ENCODE measurements at regions not wholly inside any gene's neighbourhood (a gene's known extent, or its start where the extent isn't known, plus 50 kb on each side); places are given as distances from the start of the nearest gene placed in this dataset.

- DNase-seq (ENCODE audit: low read depth, low spot score) = no peak
Measured at GRCh38 chr21:19810779-19811178, 1187.4 kb upstream of the NCAM2 start.

GRCh38 chr21:19830446-19830845 lies 1167.8 kb upstream of the NCAM2 start:
- no peak for DNase-seq (ENCODE audit: low read depth, low spot score)

DNA sequence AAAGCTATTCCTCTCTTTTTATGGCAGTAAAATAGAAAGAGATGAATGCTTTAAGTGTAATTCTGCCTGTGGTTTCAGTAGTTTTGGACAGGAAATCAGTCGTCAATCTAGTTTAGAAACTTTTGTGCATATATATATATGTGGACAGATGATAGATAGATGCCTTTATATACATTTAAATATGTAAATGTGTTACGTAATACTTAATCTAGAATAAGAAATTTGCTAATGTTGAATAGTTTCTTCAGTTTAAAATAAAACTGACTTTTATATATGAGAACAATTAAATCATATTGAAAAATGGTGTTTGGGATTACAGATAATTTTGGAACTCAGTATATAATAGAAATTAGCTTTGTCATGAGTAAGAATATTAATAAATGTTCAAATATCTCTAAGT lies 1165.7 kb upstream of the NCAM2 start:
- DNase-seq (ENCODE audit: low read depth, low spot score) = no peak

- no peak for DNase-seq (ENCODE audit: low read depth, low spot score)
Measured at GRCh38 chr21:19833082-19833481, 1165.1 kb upstream of the NCAM2 start.

GRCh38 chr21:19842601-19843000 lies 1155.6 kb upstream of the NCAM2 start:
- DNase-seq (ENCODE audit: low read depth, low spot score) = no peak

DNA sequence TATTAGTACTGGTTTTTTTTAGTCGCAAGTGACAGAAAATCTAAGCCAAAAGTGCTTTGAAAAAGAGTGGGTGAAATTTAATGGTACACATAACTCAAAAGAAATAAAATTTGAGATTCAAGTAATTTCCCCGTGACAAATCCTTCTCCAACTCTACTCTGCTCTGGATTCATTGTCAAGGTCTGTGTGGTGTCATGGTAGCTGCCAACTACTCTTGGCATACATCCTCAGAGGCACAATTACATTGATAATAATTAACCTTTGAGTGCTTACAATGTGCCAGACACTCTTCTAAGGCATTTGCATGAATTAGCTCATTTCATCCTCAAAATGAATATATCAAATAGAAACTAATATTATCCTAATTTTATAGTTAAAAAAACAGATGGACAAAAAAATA lies 1153.9 kb upstream of the NCAM2 start:
- DNase-seq (ENCODE audit: low read depth, low spot score) = no peak

DNA sequence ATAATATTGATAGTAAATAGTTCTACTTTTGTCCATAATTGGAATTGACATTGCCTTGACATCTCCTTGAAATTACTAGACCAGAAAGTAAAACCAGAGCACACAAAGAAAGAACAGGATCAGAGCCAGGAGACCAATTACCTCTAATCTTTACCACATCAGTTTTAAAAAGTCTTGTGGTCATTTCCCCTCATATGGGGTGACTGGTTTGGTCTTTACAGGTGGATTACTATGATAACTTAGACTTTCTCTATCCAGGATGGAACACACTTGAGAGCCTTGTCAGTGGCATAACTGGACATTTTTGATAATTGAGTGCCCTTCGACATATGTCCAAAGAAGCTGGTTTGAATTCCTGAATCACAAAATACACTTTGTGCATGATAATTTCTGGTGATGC lies 1148.1 kb upstream of the NCAM2 start:
- no peak for DNase-seq (ENCODE audit: low read depth, low spot score)

DNA sequence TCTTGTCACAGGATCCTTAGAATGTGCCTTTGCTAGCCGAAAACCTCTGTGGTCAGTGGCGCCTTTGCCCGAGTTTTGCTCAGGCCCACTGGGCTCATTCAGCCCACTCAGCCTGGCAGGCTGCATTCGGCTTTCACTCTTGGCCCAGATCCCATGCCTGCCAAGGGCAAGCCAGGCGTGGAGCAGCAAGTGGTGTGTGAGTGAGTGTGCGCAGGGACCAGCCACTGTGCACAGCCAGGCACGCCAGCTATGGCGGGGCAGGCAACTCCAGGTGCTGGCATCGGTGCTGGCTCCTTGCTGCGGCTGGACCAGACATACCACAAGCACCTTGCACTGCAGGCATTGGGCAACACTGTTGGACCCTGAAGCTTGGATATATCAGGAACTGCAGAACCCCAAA lies 1145.1 kb upstream of the NCAM2 start:
- DNase-seq (ENCODE audit: low read depth, low spot score) = no peak

DNA sequence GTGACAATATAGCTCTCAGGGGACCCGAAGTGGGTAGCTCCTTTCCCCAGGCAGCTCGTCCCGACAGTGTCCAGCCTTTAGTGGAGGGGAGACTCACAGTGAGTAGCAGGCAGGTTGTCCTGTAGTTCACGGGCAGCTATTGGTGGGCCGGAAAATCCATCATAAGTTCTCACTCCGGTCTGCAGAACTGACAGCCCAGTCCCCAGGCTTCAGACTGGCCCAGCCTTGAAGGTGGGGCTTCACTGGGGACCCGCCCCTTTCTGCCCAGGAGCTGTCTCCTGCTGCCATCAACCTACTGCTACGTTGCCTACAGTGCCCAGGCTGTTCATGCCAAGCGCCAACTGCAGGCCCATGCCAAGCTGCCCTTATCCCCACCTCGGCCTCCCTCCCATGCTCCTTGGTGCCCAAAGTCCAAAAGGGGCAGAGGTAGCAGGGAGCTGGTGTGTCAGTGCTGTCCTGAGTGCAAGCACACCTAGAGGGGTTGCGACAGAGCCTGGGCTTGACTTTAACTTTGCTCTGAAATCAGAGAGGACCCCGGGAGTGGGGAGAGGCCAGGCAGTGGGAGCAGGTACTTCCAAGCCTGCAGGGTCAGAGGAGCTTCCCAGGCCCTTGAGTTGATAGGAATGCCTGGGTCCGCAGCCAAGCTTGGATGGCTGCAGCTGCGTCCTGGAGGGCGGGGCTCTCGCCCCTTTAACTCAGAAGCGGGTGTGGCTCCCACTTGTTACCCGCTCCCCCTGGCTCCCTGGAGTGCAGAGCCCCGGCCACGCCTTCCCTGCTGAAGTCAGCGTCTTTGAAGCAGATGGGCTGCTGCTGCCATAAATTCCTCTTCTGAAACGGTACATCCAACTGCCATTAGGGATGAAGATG lies 1144.3 kb upstream of the NCAM2 start:
- no peak for DNase-seq (ENCODE audit: low read depth, low spot score)

DNA sequence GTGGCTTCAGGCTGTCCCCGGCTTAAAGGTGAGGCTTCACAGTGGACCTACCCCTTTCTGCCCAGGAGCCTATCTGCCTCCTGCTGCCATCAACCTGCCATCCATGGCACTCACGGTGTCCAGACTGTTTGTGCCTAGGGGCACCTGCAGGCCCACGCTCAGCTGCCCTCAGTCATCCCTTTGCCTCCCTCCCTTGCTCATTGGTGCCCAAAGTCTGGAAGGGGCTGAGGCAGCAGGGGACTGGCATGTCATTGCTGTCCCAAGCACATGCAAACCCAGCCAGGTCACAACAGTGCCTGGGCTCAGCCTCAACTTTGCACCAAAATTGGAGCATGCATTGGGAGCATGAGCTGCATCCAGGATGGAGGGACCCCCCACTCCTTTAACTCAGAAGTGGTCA lies 1142.7 kb upstream of the NCAM2 start:
- no peak for DNase-seq (ENCODE audit: low read depth, low spot score)

GRCh38 chr21:19864476-19864875 lies 1133.7 kb upstream of the NCAM2 start:
- no peak for DNase-seq (ENCODE audit: low read depth, low spot score)

GRCh38 chr21:19870682-19871081 lies 1127.5 kb upstream of the NCAM2 start:
- no peak for DNase-seq (ENCODE audit: low read depth, low spot score)

GRCh38 chr21:19874521-19874920 lies 1123.7 kb upstream of the NCAM2 start:
- no peak for DNase-seq (ENCODE audit: low read depth, low spot score)

GRCh38 chr21:19878133-19878532 lies 1120.1 kb upstream of the NCAM2 start:
- no peak for DNase-seq (ENCODE audit: low read depth, low spot score)

- no peak for DNase-seq (ENCODE audit: low read depth, low spot score)
Measured at GRCh38 chr21:19899645-19900044, 1098.6 kb upstream of the NCAM2 start.

DNA sequence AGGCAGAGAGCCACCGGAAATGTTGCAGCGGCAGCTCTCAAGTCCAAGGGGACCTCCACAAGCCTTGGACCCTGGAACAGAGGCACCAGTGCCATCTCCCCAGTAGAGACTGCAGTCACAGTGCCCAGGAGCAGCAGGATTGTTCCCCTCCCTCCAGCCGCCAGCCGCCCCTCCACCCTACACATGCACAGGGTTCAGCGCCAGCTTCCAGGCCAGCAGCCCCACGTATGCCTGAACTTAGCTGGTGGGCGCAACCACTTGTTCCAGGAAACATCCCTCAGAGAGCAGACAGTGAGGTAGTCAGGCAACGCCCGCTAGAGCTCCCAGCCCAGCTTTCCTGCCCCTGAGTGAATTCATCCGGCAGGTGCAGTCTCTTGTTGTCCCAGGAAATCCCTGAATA lies 1098.1 kb upstream of the NCAM2 start:
- DNase-seq (ENCODE audit: low read depth, low spot score) = no peak

GRCh38 chr21:19908390-19908789 lies 1089.8 kb upstream of the NCAM2 start:
- no peak for DNase-seq (ENCODE audit: low read depth, low spot score)

DNA sequence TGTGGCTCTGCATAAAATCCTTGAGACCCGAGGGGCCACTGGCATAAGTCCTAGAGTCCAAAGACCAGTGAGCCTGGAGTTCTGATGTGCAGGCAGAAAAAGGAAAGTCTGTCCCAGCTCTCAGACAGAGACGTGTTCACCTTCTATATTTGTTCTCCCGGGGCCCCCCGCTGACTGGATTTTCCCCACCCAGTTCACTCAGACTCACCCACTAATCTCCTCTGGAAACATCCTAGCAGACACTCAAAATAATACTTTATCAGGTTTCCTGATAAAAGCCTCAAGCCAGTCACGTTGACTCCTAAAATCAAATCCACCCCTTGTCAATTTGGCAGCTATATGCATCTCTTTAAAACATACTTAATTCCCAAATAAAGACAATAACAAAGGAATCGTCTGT lies 1084.2 kb upstream of the NCAM2 start:
- no peak for DNase-seq (ENCODE audit: low read depth, low spot score)

DNA sequence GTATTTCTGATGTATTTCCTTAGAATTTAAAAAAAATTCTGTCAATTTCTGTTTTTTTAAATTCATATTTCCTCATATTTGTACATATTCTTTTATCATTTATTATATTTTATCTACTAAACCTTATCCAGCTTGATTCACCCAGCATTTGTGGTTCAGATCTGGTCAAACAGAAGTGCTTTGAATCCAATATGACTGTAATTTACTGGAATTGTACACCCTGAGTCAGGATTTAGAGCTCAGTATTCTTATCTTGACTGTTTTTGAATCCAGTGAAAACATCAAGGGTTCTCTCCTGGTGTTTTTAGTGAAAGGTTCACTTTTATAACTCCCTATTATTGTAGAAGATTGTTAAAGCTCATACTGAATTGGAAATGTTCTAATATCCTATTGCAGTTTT lies 1077.0 kb upstream of the NCAM2 start:
- DNase-seq (ENCODE audit: low read depth, low spot score) = no peak

DNA sequence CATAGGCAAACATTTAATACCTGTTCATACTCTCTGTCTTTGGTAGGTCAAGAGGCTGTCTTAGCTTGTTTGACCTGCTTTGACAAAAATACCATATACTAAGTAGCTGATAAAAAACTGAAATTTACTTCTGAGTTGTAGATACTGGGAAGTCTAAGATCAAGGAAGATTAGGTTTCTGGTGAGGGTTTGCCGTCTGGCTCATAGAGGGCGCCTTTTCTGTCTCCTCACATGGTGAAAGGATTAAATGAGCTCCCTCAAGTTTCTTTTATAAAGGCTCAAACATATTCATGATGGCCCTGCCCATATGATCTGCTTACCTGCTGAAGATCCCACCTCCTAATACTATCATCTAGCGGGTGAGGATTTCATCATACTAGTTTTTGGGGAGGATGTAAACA lies 1076.1 kb upstream of the NCAM2 start:
- no peak for DNase-seq (ENCODE audit: low read depth, low spot score)

- no peak for DNase-seq (ENCODE audit: low read depth, low spot score)
Measured at GRCh38 chr21:19935467-19935866, 1062.7 kb upstream of the NCAM2 start.

DNA sequence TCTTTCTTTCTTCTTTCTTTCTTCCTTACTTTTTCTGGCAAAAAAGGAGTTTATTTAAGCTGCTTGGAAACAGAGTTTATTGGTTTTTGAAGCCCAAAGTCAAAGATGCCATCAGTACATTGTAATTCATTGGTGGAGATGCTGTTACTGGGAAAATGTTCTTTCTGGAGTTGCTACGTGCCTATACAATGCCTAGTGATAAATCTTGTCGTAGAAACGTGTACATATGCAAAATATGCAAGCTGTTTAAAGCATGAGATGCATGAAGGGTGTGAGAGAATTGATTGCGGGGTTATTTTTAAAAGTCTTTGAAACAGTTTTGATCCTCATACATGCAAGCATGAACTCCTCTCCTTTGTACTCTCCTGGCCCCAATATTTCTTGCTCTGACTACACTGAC lies 1060.6 kb upstream of the NCAM2 start:
- no peak for DNase-seq (ENCODE audit: low read depth, low spot score)

GRCh38 chr21:19941626-19942025 lies 1056.6 kb upstream of the NCAM2 start:
- DNase-seq (ENCODE audit: low read depth, low spot score) = no peak

- DNase-seq (ENCODE audit: low read depth, low spot score) = no peak
Measured at GRCh38 chr21:19950347-19950746, 1047.9 kb upstream of the NCAM2 start.
